ENCODE measurements at regions not wholly inside any gene's neighbourhood (a gene's known extent, or its start where the extent isn't known, plus 50 kb on each side); places are given as distances from the start of the nearest gene placed in this dataset.

- TF ChIP-seq CTCF (IDR thresholded peaks at IDR 0.05) (no peak), POLR2A (IDR thresholded peaks at IDR 0.05) (no peak)
These were observed 295.7 kb upstream of the SOX14 start for GRCh38 chr3:137468446-137468845.

Data from esophagus squamous epithelium (tissue), 4 donors.